Stomach smooth muscle (tissue), 2 donors: ENCODE measurements at regions not wholly inside any gene's neighbourhood (a gene's known extent, or its start where the extent isn't known, plus 50 kb on each side); places are given as distances from the start of the nearest gene placed in this dataset.
"Not testable (repeated sequence)": the region's sequence is repeated elsewhere in the genome, so short reads cannot be mapped to it uniquely, and the experiment has no call there.

Experiments
- H3K27ac ChIP-seq: one replicate; pipeline ENCODE4 v1.7.0; 2013; ENCODE audit warnings: mild to moderate bottlenecking, low read length, inconsistent platforms
- H3K27me3 ChIP-seq, 2 donors: one replicate each; pipeline ENCODE4 v1.7.0; 2013; ENCODE audit warnings: low read length in 2 of 2; ENCODE audit not compliant: insufficient read depth in 2 of 2, control insufficient read depth in 1 of 2
- H3K36me3 ChIP-seq, 2 donors: one replicate each; pipeline ENCODE4 v1.7.0; 2013; ENCODE audit warnings: low read length in 2 of 2; ENCODE audit not compliant: control insufficient read depth in 2 of 2, insufficient read depth in 2 of 2
- H3K4me1 ChIP-seq: one replicate; pipeline ENCODE4 v1.7.0; 2013; ENCODE audit warnings: low read length; ENCODE audit not compliant: control insufficient read depth, insufficient read depth
- H3K4me3 ChIP-seq, 2 donors: one replicate each; pipeline ENCODE4 v1.7.0; 2013; ENCODE audit warnings: low read length in 2 of 2
- H3K9ac ChIP-seq, 2 donors: one replicate each; pipeline ENCODE4 v1.7.0; 2013; ENCODE audit warnings: low read length in 2 of 2, mild to moderate bottlenecking in 1 of 2
- H3K9me3 ChIP-seq, 2 donors: one replicate each; pipeline ENCODE4 v1.7.0; 2013; ENCODE audit warnings: low read length in 2 of 2; ENCODE audit not compliant: control insufficient read depth in 2 of 2
- donor health status: healthy.
- donor health status: Pancreatic carcinoma.

GRCh38 chr3:75914741-75915140 lies 129.4 kb upstream of the ZNF717 start:
- H3K27ac ChIP-seq, H3K4me1 ChIP-seq, H3K9me3 ChIP-seq, H3K4me3 ChIP-seq, H3K36me3 ChIP-seq, H3K9ac ChIP-seq, H3K27me3 ChIP-seq: not testable (repeated sequence)

- Histone ChIP-seq H3K9ac (no peak overlapping the region), H3K36me3 (no peaks in the 10 kb centered on the region), H3K27me3 (no peaks in the 10 kb centered on the region), H3K4me1 (no peaks in the 10 kb centered on the region), H3K4me3 (no peak overlapping the region), H3K9me3 (no peaks in the 10 kb centered on the region), H3K27ac (no peak overlapping the region)
Observed at GRCh38 chr3:75938921-75939320, 153.6 kb upstream of the ZNF717 start.

GRCh38 chr3:75951941-75952340 lies 166.6 kb upstream of the ZNF717 start:
- H3K9ac ChIP-seq, result no peak overlapping the region

GRCh38 chr3:75960031-75960430 lies 174.7 kb upstream of the ZNF717 start:
- H3K4me3 ChIP-seq, H3K4me1 ChIP-seq, H3K27ac ChIP-seq, H3K36me3 ChIP-seq, H3K27me3 ChIP-seq, H3K9ac ChIP-seq, H3K9me3 ChIP-seq: not testable (repeated sequence)

More at GRCh38 chr3:75951941-75952340, 166.6 kb upstream of the ZNF717 start:
- Histone ChIP-seq H3K4me1 (no peaks in the 10 kb centered on the region), H3K27me3 (no peaks in the 10 kb centered on the region), H3K27ac (no peak overlapping the region), H3K4me3 (no peak overlapping the region), H3K36me3 (no peaks in the 10 kb centered on the region), H3K9me3 (no peaks in the 10 kb centered on the region)

GRCh38 chr3:75962054-75962453 lies 176.7 kb upstream of the ZNF717 start:
- not testable (repeated sequence) for H3K4me3 ChIP-seq, H3K36me3 ChIP-seq, H3K27me3 ChIP-seq, H3K9ac ChIP-seq, H3K9me3 ChIP-seq, H3K4me1 ChIP-seq, H3K27ac ChIP-seq

GRCh38 chr3:75967071-75967470 lies 181.7 kb upstream of the ZNF717 start:
- Histone ChIP-seq H3K27ac (no peak overlapping the region), H3K27me3 (no peaks in the 10 kb centered on the region), H3K36me3 (no peaks in the 10 kb centered on the region), H3K9me3 (no peaks in the 10 kb centered on the region), H3K9ac (no peak overlapping the region), H3K4me1 (no peaks in the 10 kb centered on the region), H3K4me3 (no peak overlapping the region)

- no peaks in the 10 kb centered on the region for H3K36me3 ChIP-seq
- no peak overlapping the region for H3K27ac ChIP-seq
- H3K9me3 ChIP-seq, result no peaks in the 10 kb centered on the region
- H3K4me3 ChIP-seq, result no peak overlapping the region
- H3K4me1 ChIP-seq, result no peaks in the 10 kb centered on the region
- no peak overlapping the region for H3K9ac ChIP-seq
- no peaks in the 10 kb centered on the region for H3K27me3 ChIP-seq
Observed at GRCh38 chr3:75978686-75979085, 193.3 kb upstream of the ZNF717 start.

GRCh38 chr3:75981401-75981800 lies 196.1 kb upstream of the ZNF717 start:
- H3K4me3 ChIP-seq, result no peak overlapping the region
- no peaks in the 10 kb centered on the region for H3K9me3 ChIP-seq
- H3K27ac ChIP-seq, result no peak overlapping the region
- no peak overlapping the region for H3K9ac ChIP-seq
- H3K36me3 ChIP-seq, result no peaks in the 10 kb centered on the region
- no peaks in the 10 kb centered on the region for H3K27me3 ChIP-seq
- H3K4me1 ChIP-seq, result no peaks in the 10 kb centered on the region

GRCh38 chr3:75982151-75982550 lies 196.8 kb upstream of the ZNF717 start:
- Histone ChIP-seq H3K9ac (no peak overlapping the region), H3K4me3 (no peak overlapping the region), H3K36me3 (no peaks in the 10 kb centered on the region), H3K27me3 (no peaks in the 10 kb centered on the region), H3K4me1 (no peaks in the 10 kb centered on the region), H3K27ac (no peak overlapping the region), H3K9me3 (no peaks in the 10 kb centered on the region)

- Histone ChIP-seq H3K9me3 (no peaks in the 10 kb centered on the region), H3K36me3 (no peaks in the 10 kb centered on the region), H3K4me3 (no peak overlapping the region), H3K27me3 (no peaks in the 10 kb centered on the region), H3K4me1 (no peaks in the 10 kb centered on the region), H3K9ac (no peak overlapping the region), H3K27ac (no peak overlapping the region)
Observed at GRCh38 chr3:75983111-75983510, 197.8 kb upstream of the ZNF717 start.

- Histone ChIP-seq H3K27ac (no peak overlapping the region), H3K9me3 (no peaks in the 10 kb centered on the region), H3K4me1 (no peaks in the 10 kb centered on the region), H3K27me3 (no peaks in the 10 kb centered on the region), H3K36me3 (no peaks in the 10 kb centered on the region), H3K9ac (no peak overlapping the region), H3K4me3 (no peak overlapping the region)
Observed at GRCh38 chr3:75983609-75984290, 198.4 kb upstream of the ZNF717 start.
